CD1c-positive myeloid dendritic cell (primary cell): ENCODE measurements at regions not wholly inside any gene's neighbourhood (a gene's known extent, or its start where the extent isn't known, plus 50 kb on each side); places are given as distances from the start of the nearest gene placed in this dataset.
"Not testable (repeated sequence)": the region's sequence is repeated elsewhere in the genome, so short reads cannot be mapped to it uniquely, and the experiment has no call there.

Experiments used
- DNase-seq: peaks from one replicate; pipeline ENCODE4 v3.0.0-alpha.2; 2016; ENCODE audit errors: extremely low spot score

DNA sequence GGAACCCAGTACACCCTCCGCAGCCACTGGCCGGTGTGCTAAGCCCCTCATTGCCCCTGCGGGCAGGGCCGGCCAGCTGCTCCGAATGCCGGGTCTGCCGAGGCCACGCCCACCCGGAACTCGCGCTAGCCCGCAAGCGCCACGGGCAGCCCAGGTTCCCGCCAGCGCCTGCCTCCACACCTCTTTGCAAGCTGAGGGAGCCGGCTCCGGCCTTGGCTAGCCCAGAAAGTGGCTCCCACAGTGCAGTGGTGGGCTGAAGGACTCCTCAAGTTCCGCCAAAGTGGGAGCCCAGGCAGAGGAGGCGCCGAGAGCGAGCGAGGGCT, 81.4 kb upstream of the BCHE start:
- DNase-seq, result no peak

DNA sequence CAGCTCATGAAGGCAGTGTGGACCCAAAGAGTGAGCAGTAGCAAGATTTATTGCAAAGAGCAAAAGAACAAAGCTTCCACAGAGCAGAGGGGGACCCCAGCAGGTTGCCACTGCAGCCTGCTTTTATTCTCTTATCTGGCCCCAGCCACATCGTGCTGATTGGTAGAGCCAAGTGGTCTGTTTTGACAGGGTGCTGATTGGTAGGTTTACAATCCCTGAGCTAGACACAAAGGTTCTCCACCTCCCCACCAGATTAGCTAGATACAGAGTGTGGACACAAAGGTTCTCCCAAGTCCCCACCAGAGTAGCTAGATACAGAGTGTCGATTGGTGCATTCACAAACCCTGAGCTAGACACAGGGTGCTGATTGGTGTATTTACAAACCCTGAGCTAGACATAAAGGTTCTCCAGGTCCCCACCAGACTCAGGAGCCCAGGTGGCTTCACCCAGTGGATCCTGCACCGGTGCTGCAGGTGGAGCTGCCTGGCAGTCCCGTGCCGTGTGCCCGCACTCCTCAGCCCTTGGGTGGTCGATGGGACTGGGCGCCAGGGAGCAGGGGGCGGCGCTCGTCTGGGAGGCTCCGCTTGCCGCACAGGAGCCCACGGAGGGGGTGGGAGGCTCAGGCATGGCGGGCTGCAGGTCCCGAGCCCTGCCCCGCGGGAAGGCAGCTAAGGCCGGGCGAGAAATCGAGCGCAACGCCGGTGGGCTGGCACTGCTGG, 80.9 kb upstream of the BCHE start:
- not testable (repeated sequence) for DNase-seq

DNA sequence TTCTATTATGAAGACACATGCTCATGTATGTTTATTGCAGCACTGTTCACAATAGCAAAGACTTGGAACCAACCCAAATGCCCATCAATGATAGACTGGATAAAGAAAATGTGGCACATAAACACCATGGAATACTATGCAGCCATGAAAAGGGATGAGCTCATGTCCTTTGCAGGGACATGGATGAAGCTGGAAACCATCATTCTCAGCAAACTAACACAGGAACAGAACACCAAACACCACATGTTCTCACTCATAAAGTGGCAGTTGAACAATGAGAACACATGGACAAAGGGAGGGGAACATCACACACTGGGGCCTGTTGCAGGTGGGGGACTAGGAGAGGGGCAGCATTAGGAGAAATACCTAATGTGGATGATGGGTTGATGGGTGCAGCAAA, 77.9 kb upstream of the BCHE start:
- not testable (repeated sequence) for DNase-seq

DNA sequence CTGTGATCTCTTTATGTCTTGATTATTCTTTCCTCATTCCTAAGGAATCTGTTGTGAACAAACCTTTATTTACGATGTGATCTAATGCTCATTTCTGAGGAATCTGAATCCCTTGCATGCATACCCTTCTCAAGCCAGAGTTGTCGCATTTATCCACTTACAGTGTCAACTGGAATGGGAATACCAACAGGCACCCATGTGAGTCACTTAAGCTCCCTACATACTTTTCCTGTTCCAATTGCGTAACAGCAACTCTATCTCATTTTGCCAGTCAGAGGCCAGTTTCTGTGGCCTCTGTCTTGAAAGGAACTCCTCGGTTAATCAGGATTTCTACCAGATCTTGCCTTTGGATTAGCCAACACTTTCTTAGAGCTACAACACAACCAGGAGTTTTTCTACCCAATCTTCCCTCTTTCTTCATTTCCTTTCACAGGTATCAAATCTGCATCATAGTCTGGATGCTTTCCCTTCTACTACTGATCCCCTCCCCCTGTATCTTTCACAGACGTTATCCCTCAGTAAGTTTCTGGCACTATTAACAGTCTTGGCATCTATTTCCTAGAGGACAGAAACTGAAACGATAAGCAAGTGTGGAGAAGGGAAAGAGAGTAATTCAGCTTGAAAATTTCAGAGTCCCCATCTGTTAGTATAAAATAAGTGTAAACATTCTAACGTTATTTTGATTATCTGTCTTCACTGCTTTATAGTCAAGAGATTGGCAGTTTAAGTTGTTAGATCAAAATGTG, 66.8 kb upstream of the BCHE start:
- DNase-seq, result no peak

DNA sequence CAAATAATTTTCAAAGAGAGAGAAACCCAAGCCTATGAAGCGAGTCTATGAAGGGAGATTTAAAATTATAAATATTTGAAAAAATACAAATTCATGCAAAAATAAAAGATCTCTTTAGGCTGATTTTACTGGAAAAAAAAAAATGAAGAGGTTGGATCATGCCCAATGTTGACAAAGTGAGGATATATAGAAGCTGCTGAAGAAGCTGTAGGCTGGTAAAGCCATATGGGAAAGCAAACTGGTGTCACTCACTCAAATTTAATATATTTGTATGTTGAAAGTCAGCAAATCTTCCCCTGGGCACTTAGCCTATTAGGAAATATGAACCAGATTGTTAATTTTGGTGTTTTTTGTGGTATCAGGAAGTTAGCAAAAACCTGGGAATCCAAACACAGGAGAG, 61.8 kb upstream of the BCHE start:
- no peak for DNase-seq

DNA sequence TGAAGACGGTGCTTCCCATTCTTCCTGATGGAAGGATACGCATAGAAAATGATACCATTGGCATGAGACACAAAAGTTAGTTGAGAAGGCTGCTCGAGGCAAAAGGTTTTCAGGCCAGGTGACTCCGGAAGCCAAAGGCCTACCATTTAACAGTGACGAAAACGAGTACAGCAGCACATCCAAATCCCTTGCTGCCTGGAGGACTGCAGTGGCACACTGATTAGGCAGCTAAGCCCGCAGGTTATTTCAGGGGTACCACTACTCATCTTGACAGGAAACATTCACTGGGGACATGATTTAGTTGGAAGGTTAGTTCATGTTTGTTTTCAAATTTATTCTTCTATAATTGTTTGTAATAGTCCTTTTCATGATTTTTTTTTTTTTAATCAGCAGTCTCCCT, 59.9 kb upstream of the BCHE start:
- DNase-seq, result no peak

DNA sequence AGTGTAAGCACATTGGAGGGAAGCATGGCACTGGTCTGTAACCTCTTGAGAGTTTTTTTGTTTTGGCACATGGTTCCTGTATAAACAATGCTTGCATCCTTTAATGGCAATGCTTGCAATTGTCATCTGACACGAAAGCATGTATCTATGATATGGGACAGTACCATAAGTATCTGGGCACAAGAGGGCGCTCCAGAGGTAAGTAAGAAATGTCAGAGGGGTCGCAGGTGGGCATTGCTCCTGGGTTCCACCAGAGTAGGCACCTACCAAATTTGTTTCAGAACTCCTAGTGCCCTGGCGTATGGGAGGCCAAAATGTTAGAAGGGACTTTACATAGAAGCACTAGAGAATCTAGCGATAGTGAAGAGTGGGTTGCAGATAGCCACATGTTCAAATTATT, 58.7 kb upstream of the BCHE start:
- no peak for DNase-seq

DNA sequence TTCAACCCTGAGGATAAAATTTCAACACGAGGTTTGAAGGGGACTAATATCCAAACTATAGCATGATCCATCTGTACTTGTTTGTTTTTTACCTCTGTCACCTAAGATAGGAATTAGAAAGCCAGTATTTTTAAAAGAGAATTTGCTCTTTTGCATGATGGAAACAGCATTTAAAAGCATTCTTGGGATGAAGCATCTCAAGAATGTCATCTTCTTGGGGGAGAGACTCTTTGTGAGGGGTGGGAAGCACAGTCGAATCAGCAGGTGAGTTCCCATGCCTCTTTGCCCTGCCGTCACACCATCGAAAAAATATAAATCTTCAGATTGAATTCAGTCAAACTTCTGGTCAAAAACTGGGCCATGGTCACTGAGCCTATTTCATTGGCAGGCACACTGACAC, 55.3 kb upstream of the BCHE start:
- no peak for DNase-seq
